ENCODE measurements at regions not wholly inside any gene's neighbourhood (a gene's known extent, or its start where the extent isn't known, plus 50 kb on each side); places are given as distances from the start of the nearest gene placed in this dataset.
"Not testable (repeated sequence)": the region's sequence is repeated elsewhere in the genome, so short reads cannot be mapped to it uniquely, and the experiment has no call there.

GRCh38 chr10:91745090-91745831, 53.0 kb upstream of the TNKS2 start:
- DNase-seq (ENCODE audit: low read depth in 6 of 9, low spot score in 9 of 9), result no peak
- Histone ChIP-seq H3K4me1 (ENCODE audit: control insufficient read depth in 2 of 2, insufficient read depth in 2 of 2, low read length in 2 of 2) (no peaks in the 10 kb centered on the region), H3K36me3 (ENCODE audit: control insufficient read depth in 2 of 2, insufficient read depth in 2 of 2, low read length in 1 of 2) (no peaks in the 10 kb centered on the region), H3K27ac (ENCODE audit: low read depth in 1 of 2, low read length in 1 of 2) (no peak overlapping the region), H3K4me3 (ENCODE audit: low read length in 2 of 2) (no peak overlapping the region), H3K9me3 (ENCODE audit: control insufficient read depth in 2 of 2, insufficient read depth in 1 of 2, low read length in 1 of 2) (no peaks in the 10 kb centered on the region), H3K27me3 (ENCODE audit: control insufficient read depth in 2 of 2, insufficient read depth in 1 of 2, low read length in 1 of 2) (peaks cover 0 to 8% of the 10 kb centered on the region in 2 donors)
- 62% methylated on average over 15 of the region's 15 CpGs for WGBS

GRCh38 chr10:91743465-91743864, 54.8 kb upstream of the TNKS2 start:
- Histone ChIP-seq H3K27ac (ENCODE audit: low read depth in 1 of 2, low read length in 1 of 2) (no peak overlapping the region), H3K9me3 (ENCODE audit: control insufficient read depth in 2 of 2, insufficient read depth in 1 of 2, low read length in 1 of 2) (no peaks in the 10 kb centered on the region), H3K4me1 (ENCODE audit: control insufficient read depth in 2 of 2, insufficient read depth in 2 of 2, low read length in 2 of 2) (no peaks in the 10 kb centered on the region), H3K27me3 (ENCODE audit: control insufficient read depth in 2 of 2, insufficient read depth in 1 of 2, low read length in 1 of 2) (peaks cover 0 to 12% of the 10 kb centered on the region in 2 donors), H3K36me3 (ENCODE audit: control insufficient read depth in 2 of 2, insufficient read depth in 2 of 2, low read length in 1 of 2) (no peaks in the 10 kb centered on the region), H3K4me3 (ENCODE audit: low read length in 2 of 2) (no peak overlapping the region)
- WGBS, result 99% methylated on average over 1 of the region's 1 CpG
- no peak for DNase-seq (ENCODE audit: low read depth in 6 of 9, low spot score in 9 of 9)

- Histone ChIP-seq H3K27me3 (ENCODE audit: control insufficient read depth in 2 of 2, insufficient read depth in 1 of 2, low read length in 1 of 2) (peaks cover 0 to 12% of the 10 kb centered on the region in 2 donors), H3K4me3 (ENCODE audit: low read length in 2 of 2) (no peak overlapping the region), H3K4me1 (ENCODE audit: control insufficient read depth in 2 of 2, insufficient read depth in 2 of 2, low read length in 2 of 2) (no peaks in the 10 kb centered on the region), H3K9me3 (ENCODE audit: control insufficient read depth in 2 of 2, insufficient read depth in 1 of 2, low read length in 1 of 2) (no peaks in the 10 kb centered on the region), H3K27ac (ENCODE audit: low read depth in 1 of 2, low read length in 1 of 2) (no peak overlapping the region), H3K36me3 (ENCODE audit: control insufficient read depth in 2 of 2, insufficient read depth in 2 of 2, low read length in 1 of 2) (no peaks in the 10 kb centered on the region)
- 22% methylated on average over 1 of the region's 1 CpG for WGBS
- no peak for DNase-seq (ENCODE audit: low read depth in 6 of 9, low spot score in 9 of 9)
Measured at GRCh38 chr10:91742229-91742628, 56.0 kb upstream of the TNKS2 start.

DNA sequence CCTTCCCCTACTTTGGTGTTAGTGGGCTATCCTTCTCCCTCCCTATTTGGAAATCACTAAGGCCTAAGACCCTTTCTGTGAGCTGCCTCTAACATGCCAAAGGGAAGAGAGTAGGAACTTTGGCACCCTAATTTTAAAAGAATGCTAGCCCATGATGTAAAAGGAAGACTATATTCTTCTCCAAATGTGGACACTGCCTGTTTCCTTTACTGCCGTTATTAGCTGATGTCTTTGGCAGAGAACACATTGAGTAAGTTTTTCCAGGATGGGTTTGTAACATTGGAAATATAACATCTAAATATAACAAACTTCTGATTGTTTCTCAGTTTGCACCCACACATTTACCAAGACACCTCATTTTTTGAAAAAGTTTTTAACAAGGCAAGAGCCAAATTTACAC, 56.9 kb upstream of the TNKS2 start:
- no peaks in the 10 kb centered on the region for H3K36me3 ChIP-seq (ENCODE audit: control insufficient read depth in 2 of 2, insufficient read depth in 2 of 2, low read length in 1 of 2)
- H3K27me3 ChIP-seq (ENCODE audit: control insufficient read depth in 2 of 2, insufficient read depth in 1 of 2, low read length in 1 of 2), result peaks cover 0 to 12% of the 10 kb centered on the region in 2 donors
- H3K27ac ChIP-seq (ENCODE audit: low read depth in 1 of 2, low read length in 1 of 2), result no peak overlapping the region
- no peak overlapping the region for H3K4me3 ChIP-seq (ENCODE audit: low read length in 2 of 2)
- no peaks in the 10 kb centered on the region for H3K9me3 ChIP-seq (ENCODE audit: control insufficient read depth in 2 of 2, insufficient read depth in 1 of 2, low read length in 1 of 2)
- no peaks in the 10 kb centered on the region for H3K4me1 ChIP-seq (ENCODE audit: control insufficient read depth in 2 of 2, insufficient read depth in 2 of 2, low read length in 2 of 2)
- 73% methylated on average over 1 of the region's 1 CpG for WGBS
- no peak for DNase-seq (ENCODE audit: low read depth in 6 of 9, low spot score in 9 of 9)

DNA sequence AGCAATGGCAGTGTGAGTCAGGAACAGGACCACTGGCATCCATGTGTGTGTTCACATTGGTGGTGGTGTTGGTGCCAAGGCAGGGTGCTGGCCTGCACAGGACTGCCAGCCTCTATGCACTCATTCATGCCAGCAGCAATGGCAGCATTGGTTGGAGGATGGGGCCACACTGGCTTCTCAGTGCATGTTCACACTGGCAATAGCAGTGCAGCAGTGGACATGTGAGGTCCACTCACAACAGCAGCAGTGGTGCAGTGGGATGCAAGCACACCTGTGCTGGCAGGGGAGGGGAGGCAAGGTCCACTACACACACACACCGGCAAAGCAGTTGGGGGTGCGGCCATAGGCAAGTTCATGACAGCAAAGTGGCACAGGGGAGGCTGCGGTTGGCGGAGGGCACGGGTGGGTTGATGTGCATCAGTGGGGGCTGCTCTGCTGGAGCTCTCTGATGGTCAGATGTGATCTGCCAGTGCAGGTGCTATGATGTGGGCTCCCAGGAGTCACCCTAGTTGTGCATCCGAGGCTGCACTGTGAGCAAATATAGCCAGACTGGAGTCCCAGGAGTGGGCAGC, 57.8 kb upstream of the TNKS2 start:
- Histone ChIP-seq H3K36me3 (ENCODE audit: control insufficient read depth in 2 of 2, insufficient read depth in 2 of 2, low read length in 1 of 2) (no peaks in the 10 kb centered on the region), H3K27me3 (ENCODE audit: control insufficient read depth in 2 of 2, insufficient read depth in 1 of 2, low read length in 1 of 2) (peaks cover 0 to 12% of the 10 kb centered on the region in 2 donors), H3K4me3 (ENCODE audit: low read length in 2 of 2) (no peak overlapping the region), H3K4me1 (ENCODE audit: control insufficient read depth in 2 of 2, insufficient read depth in 2 of 2, low read length in 2 of 2) (no peaks in the 10 kb centered on the region), H3K9me3 (ENCODE audit: control insufficient read depth in 2 of 2, insufficient read depth in 1 of 2, low read length in 1 of 2) (no peaks in the 10 kb centered on the region), H3K27ac (ENCODE audit: low read depth in 1 of 2, low read length in 1 of 2) (no peak overlapping the region)
- 97% methylated on average over 6 of the region's 6 CpGs for WGBS
- DNase-seq (ENCODE audit: low read depth in 6 of 9, low spot score in 9 of 9), result no peak

- H3K27me3 ChIP-seq (ENCODE audit: control insufficient read depth in 2 of 2, insufficient read depth in 1 of 2, low read length in 1 of 2); H3K36me3 ChIP-seq (ENCODE audit: control insufficient read depth in 2 of 2, insufficient read depth in 2 of 2, low read length in 1 of 2); H3K4me1 ChIP-seq (ENCODE audit: control insufficient read depth in 2 of 2, insufficient read depth in 2 of 2, low read length in 2 of 2); H3K9me3 ChIP-seq (ENCODE audit: control insufficient read depth in 2 of 2, insufficient read depth in 1 of 2, low read length in 1 of 2); H3K27ac ChIP-seq (ENCODE audit: low read depth in 1 of 2, low read length in 1 of 2); DNase-seq (ENCODE audit: low read depth in 6 of 9, low spot score in 9 of 9); H3K4me3 ChIP-seq (ENCODE audit: low read length in 2 of 2): not testable (repeated sequence)
- WGBS, result 76% methylated on average over 3 of the region's 3 CpGs
Measured at GRCh38 chr10:91732265-91732664, 66.0 kb upstream of the TNKS2 start.

DNA sequence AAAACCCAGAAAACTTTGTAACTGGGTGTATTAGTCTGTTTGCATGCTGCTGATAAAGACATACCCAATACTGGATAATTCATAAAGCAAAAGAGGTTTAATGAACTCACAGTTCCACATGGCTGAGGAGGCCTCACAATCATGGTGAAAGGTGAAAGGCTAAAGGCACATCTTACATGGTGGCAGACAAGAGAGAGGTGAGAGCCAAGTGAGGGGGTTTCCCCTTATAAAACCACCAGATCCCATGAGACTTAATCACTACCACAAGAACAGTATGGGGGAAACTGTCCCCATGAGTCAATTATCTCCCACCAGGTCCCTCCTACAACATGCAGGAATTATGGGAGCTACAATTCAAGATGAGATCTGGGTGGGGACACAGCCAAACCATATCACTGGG, 68.9 kb upstream of the TNKS2 start:
- H3K27me3 ChIP-seq (ENCODE audit: control insufficient read depth in 2 of 2, insufficient read depth in 1 of 2, low read length in 1 of 2); H3K4me1 ChIP-seq (ENCODE audit: control insufficient read depth in 2 of 2, insufficient read depth in 2 of 2, low read length in 2 of 2); DNase-seq (ENCODE audit: low read depth in 6 of 9, low spot score in 9 of 9); H3K4me3 ChIP-seq (ENCODE audit: low read length in 2 of 2); H3K27ac ChIP-seq (ENCODE audit: low read depth in 1 of 2, low read length in 1 of 2); H3K9me3 ChIP-seq (ENCODE audit: control insufficient read depth in 2 of 2, insufficient read depth in 1 of 2, low read length in 1 of 2); H3K36me3 ChIP-seq (ENCODE audit: control insufficient read depth in 2 of 2, insufficient read depth in 2 of 2, low read length in 1 of 2): not testable (repeated sequence)

- WGBS, result 98% methylated on average over 2 of the region's 2 CpGs
- H3K4me3 ChIP-seq (ENCODE audit: low read length in 2 of 2), result no peak overlapping the region
- no peak for DNase-seq (ENCODE audit: low read depth in 6 of 9, low spot score in 9 of 9)
- no peaks in the 10 kb centered on the region for H3K9me3 ChIP-seq (ENCODE audit: control insufficient read depth in 2 of 2, insufficient read depth in 1 of 2, low read length in 1 of 2)
- H3K36me3 ChIP-seq (ENCODE audit: control insufficient read depth in 2 of 2, insufficient read depth in 2 of 2, low read length in 1 of 2), result no peaks in the 10 kb centered on the region
- no peak overlapping the region for H3K27ac ChIP-seq (ENCODE audit: low read depth in 1 of 2, low read length in 1 of 2)
- H3K4me1 ChIP-seq (ENCODE audit: control insufficient read depth in 2 of 2, insufficient read depth in 2 of 2, low read length in 2 of 2), result no peaks in the 10 kb centered on the region
- H3K27me3 ChIP-seq (ENCODE audit: control insufficient read depth in 2 of 2, insufficient read depth in 1 of 2, low read length in 1 of 2), result no peaks in the 10 kb centered on the region
Measured at GRCh38 chr10:91726355-91726754, 71.9 kb upstream of the TNKS2 start.

GRCh38 chr10:91724933-91725332, 73.3 kb upstream of the TNKS2 start:
- Histone ChIP-seq H3K36me3 (ENCODE audit: control insufficient read depth in 2 of 2, insufficient read depth in 2 of 2, low read length in 1 of 2) (no peaks in the 10 kb centered on the region), H3K4me1 (ENCODE audit: control insufficient read depth in 2 of 2, insufficient read depth in 2 of 2, low read length in 2 of 2) (no peaks in the 10 kb centered on the region), H3K9me3 (ENCODE audit: control insufficient read depth in 2 of 2, insufficient read depth in 1 of 2, low read length in 1 of 2) (no peaks in the 10 kb centered on the region), H3K27ac (ENCODE audit: low read depth in 1 of 2, low read length in 1 of 2) (no peak overlapping the region), H3K27me3 (ENCODE audit: control insufficient read depth in 2 of 2, insufficient read depth in 1 of 2, low read length in 1 of 2) (no peaks in the 10 kb centered on the region), H3K4me3 (ENCODE audit: low read length in 2 of 2) (no peak overlapping the region)
- 97% methylated on average over 3 of the region's 3 CpGs for WGBS
- DNase-seq (ENCODE audit: low read depth in 6 of 9, low spot score in 9 of 9), result no peak

All from thymus (tissue), 11 donors.